ENCODE measurements at regions not wholly inside any gene's neighbourhood (a gene's known extent, or its start where the extent isn't known, plus 50 kb on each side); places are given as distances from the start of the nearest gene placed in this dataset.

- DNase-seq = no peak
- H3K4me3 ChIP-seq (ENCODE audit: low read depth, low read length) = no peak overlapping the region
- no peaks in the 10 kb centered on the region for H3K9me3 ChIP-seq (ENCODE audit: severe bottlenecking)
- H3K36me3 ChIP-seq = no peaks in the 10 kb centered on the region
- no peak overlapping the region for H3K27ac ChIP-seq
- H3K27me3 ChIP-seq (ENCODE audit: insufficient read depth, low read depth, severe bottlenecking) = no peaks in the 10 kb centered on the region
- no peak for TF ChIP-seq CTCF (IDR thresholded peaks at IDR 0.05; ENCODE audit: low read depth, low read length)
Measured at GRCh38 chr9:101999441-101999840, 261.0 kb upstream of the GRIN3A start.

DNA sequence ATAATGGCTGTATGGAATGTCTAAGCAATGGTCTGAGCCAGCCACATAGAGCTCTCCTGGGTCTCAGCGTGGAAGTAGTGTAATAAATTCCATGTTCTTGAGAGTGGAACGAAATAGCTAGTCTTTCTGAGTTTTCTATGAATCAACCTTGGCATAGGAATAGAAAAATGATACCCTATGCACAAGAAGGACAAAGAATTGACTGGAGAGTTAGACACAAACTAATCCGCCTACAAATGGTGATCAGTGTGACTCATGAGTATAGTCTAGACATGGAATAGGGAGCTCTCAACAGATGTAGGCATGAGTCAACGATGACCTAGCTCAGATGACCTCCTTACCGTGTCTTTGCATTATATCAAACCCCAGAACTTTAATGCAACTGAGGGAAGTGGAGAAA is 256.8 kb upstream of the GRIN3A start:
- H3K36me3 ChIP-seq = no peaks in the 10 kb centered on the region
- no peaks in the 10 kb centered on the region for H3K9me3 ChIP-seq (ENCODE audit: severe bottlenecking)
- no peak overlapping the region for H3K27ac ChIP-seq
- DNase-seq = no peak
- no peaks in the 10 kb centered on the region for H3K27me3 ChIP-seq (ENCODE audit: insufficient read depth, low read depth, severe bottlenecking)
- no peak for TF ChIP-seq CTCF (IDR thresholded peaks at IDR 0.05; ENCODE audit: low read depth, low read length)
- no peak overlapping the region for H3K4me3 ChIP-seq (ENCODE audit: low read depth, low read length)

DNA sequence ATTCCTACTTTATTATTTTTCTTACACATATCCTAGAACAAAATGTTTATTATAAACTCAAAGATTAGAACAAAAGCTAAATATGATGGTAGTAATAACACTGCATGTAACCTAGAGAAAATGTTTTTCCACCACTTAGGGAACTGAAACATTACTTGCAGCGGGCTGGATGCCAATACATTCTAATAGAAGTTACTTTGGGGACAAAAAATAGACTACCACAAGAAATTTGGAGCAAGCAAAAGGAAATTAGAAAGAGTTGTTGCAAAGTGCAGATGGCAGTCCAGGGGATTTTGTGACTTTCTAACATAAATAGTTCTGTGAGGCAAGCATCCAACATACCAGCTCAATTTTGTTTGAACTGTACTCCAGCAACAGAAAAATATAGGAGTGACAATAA is 255.3 kb upstream of the GRIN3A start:
- DNase-seq = no peak
- H3K27ac ChIP-seq = no peak overlapping the region
- no peak overlapping the region for H3K4me3 ChIP-seq (ENCODE audit: low read depth, low read length)
- no peaks in the 10 kb centered on the region for H3K9me3 ChIP-seq (ENCODE audit: severe bottlenecking)
- H3K36me3 ChIP-seq = no peaks in the 10 kb centered on the region
- no peak for TF ChIP-seq CTCF (IDR thresholded peaks at IDR 0.05; ENCODE audit: low read depth, low read length)
- no peaks in the 10 kb centered on the region for H3K27me3 ChIP-seq (ENCODE audit: insufficient read depth, low read depth, severe bottlenecking)

DNA sequence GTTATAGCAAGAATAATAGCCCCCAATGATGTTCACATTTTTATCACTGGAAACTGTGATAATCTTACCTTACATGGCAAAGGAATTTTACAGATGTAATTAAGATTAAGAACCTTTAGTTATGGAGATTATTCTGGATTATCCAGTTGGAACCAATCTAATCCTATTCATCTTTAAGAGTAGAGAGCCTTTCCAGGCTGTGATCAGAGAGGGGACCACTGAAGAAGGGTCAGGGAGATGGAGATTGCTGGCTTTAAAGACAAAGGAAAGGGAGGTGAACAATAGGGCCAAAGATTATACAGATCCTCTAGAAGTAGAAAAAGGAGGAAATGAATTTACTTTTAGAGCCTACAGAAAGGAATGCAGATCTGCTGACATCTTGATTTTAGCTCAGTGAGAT is 253.5 kb upstream of the GRIN3A start:
- DNase-seq = no peak
- Histone ChIP-seq H3K27ac (no peak overlapping the region), H3K27me3 (ENCODE audit: insufficient read depth, low read depth, severe bottlenecking) (no peaks in the 10 kb centered on the region), H3K9me3 (ENCODE audit: severe bottlenecking) (no peaks in the 10 kb centered on the region), H3K4me3 (ENCODE audit: low read depth, low read length) (no peak overlapping the region), H3K36me3 (no peaks in the 10 kb centered on the region)
- no peak for TF ChIP-seq CTCF (IDR thresholded peaks at IDR 0.05; ENCODE audit: low read depth, low read length)

- no peak for DNase-seq
- H3K27me3 ChIP-seq (ENCODE audit: insufficient read depth, low read depth, severe bottlenecking) = no peaks in the 10 kb centered on the region
- H3K9me3 ChIP-seq (ENCODE audit: severe bottlenecking) = no peaks in the 10 kb centered on the region
- H3K36me3 ChIP-seq = no peaks in the 10 kb centered on the region
- no peak overlapping the region for H3K27ac ChIP-seq
- peak; percentile 31; the same call in 1 of the 2 replicates for TF ChIP-seq CTCF (IDR thresholded peaks at IDR 0.05; ENCODE audit: low read depth, low read length)
- no peak overlapping the region for H3K4me3 ChIP-seq (ENCODE audit: low read depth, low read length)
Measured at GRCh38 chr9:101977614-101978210, 239.3 kb upstream of the GRIN3A start.

GRCh38 chr9:101970609-101971008 is 232.2 kb upstream of the GRIN3A start:
- no peaks in the 10 kb centered on the region for H3K9me3 ChIP-seq (ENCODE audit: severe bottlenecking)
- H3K27ac ChIP-seq = no peak overlapping the region
- H3K4me3 ChIP-seq (ENCODE audit: low read depth, low read length) = no peak overlapping the region
- no peak for TF ChIP-seq CTCF (IDR thresholded peaks at IDR 0.05; ENCODE audit: low read depth, low read length)
- no peaks in the 10 kb centered on the region for H3K27me3 ChIP-seq (ENCODE audit: insufficient read depth, low read depth, severe bottlenecking)
- H3K36me3 ChIP-seq = no peaks in the 10 kb centered on the region
- no peak for DNase-seq

Measured in WERI-Rb-1 (cell line).